NCI-H1105 treated with DMSO at 0.1 percent for 48 hours (cell line): ENCODE measurements at regions not wholly inside any gene's neighbourhood (a gene's known extent, or its start where the extent isn't known, plus 50 kb on each side); places are given as distances from the start of the nearest gene placed in this dataset.

Experiments used
- DNase-seq: peaks from one replicate; lab custom pipeline; 2025; lab: John Stamatoyannopoulos, UW

DNA sequence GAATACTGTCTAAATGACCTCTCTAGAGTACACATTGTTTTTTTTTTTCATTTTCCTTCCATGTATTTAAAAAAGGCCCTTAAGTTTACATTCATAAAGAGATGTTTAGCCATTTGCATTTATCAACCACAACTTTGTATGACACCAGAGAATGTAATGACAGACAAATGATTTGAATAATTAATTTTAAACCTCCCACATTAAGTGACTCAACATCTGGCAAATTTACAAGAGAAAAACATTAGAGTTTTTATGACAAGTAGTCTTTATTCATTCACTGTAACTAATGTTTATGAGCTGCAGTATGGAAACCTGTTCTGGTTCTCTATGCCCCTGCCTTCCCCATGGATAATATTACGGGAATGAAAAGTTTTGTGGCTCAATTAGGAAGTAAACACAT is 1093.8 kb upstream of the CDH9 start:
- DNase-seq, result no peak

DNA sequence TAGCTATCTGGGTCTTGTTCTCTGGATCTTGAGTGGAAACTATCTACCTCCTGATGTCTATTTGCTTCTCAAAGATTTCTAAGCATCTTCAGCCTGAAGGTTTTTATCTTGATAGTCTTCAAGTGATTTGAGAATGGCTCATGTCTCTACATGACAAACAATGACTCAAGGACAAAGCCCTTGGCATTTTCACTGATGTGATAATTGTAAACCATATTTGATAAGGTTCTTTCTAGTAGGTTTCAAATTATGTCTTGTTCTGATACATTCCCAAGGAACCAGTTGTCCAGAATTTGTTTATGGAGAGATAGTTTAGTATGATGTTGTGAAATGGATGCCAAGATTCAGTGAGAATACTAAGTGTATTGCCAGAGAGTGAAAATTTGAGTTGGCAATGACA is 1079.3 kb upstream of the CDH9 start:
- DNase-seq, result no peak

DNA sequence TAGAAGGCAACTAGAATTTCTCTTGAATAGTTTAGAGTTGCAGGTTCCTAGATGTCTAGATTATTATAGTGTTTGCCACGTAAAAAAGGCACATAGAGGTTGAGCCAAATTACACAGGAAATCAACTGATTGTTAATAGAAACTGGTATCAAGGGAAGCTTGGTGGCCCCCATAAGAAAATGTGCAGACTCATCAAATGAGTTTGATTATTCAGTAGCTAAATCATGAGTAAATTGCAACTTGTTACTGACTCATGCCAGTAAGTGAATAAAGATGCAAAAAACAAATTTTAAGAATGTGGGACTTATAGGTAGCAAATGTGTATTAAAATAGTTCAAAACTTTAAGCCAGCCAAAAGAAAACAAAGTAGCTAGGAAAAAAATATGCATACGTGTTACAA is 1078.9 kb upstream of the CDH9 start:
- no peak for DNase-seq

DNA sequence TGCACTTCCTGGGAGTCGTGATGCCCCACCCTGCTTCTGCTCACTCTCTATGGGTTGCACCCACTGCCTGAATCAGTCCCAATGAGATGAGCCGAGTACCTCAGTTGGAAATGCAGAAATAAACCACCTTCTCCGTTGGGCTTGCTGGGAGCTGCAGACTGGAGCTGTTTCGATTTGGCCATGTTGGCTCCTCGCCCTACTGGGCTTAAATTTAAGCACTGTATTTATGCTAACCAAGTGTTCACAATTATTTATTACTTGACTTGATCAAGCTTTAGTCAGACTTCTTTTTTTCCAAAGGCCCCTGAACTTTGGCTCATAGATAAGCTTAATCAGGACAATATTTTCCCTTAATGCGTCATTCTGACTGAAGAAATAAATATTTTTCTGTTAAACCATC is 1072.4 kb upstream of the CDH9 start:
- DNase-seq, result no peak

DNA sequence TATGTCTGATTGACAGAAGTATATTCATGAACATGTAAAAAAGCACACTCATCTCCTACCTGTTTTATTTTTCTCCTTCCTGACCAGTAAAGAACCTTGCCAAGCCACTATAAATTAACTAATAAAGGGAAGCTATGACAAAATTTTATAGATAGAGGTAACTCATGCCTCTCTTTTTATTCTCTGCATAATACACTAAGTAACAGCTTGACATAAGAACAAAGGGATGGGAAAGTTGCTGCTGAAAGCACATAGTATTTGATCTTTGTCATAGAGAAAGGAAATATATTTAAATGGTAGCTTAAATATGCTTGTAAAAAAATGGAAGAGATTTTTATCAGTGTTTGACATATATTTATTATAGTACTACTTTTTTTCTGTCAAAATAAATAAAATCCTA is 1065.7 kb upstream of the CDH9 start:
- DNase-seq, result no peak

DNA sequence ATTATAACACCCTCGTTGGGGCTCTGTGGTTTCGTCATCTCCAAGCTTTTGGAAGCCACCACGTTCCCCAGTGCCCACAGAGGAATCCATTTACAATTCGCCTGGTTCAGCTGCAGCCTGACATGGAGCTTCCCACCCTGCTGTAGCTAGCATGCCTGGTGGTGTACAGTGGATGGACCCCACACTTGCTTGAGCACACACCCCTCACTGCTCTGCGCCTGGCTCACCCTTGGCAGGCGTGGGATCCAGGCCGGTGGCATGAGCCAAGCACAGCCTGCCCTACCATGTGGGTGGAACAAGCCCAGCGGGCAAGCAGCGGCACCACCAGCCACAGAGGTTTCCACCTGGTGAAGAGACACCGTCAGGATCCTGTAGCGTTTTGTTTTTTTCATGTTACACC is 1045.7 kb upstream of the CDH9 start:
- DNase-seq, result no peak

DNA sequence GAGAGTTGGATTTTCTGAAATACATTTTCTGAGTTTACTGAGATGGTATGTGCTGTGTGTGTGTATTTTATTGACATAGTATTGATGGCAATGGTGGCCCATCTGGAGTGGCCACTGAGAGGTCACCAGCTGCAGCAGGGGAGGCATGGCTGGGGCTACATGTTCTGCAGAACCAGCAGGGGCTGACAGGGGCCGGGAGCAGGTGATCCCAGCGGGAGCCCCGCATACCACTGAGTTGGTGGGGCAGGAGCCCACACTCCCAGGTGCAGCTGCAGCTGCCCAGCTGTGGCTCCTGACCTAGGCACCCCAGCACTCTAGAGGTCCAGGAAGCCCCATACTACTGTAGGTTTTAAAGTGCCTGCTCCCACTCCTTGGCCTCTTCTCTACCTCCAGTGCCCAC is 1044.2 kb upstream of the CDH9 start:
- no peak for DNase-seq

DNA sequence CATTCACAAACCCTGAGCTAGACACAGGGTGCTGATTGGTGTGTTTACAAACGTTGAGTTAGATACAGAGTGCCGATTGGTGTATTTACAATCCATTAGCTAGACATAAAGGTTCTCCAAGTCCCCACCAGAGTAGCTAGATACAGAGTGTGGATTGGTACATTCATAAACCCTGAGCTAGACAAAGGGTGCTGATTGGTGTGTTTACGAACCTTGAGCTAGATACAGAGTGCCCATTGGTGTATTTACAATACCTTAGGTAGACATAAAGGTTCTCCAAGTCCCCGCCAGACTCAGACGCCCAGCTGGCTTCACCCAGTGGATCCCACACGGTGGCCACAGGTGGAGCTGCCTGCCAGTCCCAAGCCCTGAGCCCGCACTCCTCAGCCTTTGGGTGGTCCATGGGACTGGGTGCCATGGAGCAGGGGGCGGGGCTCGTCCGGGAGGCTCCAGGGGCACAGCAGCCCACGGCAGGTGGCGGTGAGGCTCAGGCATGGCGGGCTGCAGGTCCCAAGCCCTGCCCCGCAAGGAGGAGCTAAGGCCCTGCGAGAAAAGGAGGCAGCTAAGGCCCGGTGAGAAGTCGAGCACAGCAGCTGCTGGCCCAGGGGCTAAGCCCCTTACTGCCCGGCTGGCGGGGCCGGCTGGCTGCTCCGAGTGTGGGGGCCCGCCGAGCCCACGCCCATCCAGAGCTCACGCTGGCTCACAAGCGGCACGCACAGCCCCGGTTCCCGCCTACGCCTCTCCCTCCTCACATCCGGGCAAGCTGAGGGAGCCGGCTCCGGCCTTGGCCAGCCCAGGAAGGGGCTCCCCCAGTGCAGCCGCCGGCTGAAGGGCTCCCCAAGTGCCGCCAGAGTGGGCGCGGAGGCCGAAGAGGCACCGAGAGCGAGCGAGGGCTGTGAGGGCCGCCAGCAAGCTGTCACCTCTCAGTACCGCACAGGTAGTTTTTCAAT is 1039.2 kb upstream of the CDH9 start:
- no peak for DNase-seq

DNA sequence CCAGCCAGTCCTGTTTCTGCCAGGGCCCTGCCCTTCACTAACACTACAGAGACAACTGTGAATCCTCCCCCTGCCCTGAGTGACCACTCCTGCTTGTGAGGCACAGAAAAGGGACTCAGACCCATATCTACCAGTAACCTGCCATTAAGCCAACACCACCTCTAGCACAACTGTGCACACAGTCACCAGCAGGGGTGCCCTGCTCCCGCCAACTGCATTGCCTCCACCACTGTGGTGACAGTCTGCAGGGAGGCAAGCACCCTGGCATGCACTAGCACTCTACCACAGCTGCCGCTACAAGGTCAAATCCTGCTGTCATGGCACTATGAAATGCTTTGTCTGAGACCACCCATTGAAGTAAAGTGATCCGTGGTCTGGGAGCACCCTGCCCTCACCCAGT is 1028.5 kb upstream of the CDH9 start:
- no peak for DNase-seq

DNA sequence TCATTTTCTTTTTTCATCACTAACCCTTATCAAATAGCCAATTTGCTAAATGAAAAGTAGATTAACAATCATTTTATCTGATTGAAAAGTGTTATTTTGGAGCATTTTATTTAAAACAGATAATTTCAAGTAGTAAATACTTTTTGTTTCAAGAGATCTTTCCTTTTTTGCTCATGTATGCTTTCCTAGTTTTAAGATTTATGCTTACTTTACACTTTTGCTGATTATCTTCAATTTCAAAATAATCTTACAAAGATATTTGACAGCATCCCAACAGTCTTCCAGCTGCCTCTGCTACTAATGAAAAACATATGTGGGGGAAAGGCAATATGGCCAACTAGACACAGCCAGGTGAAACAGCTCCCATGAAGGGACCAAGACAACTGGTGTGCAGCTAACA is 1027.3 kb upstream of the CDH9 start:
- no peak for DNase-seq

DNA sequence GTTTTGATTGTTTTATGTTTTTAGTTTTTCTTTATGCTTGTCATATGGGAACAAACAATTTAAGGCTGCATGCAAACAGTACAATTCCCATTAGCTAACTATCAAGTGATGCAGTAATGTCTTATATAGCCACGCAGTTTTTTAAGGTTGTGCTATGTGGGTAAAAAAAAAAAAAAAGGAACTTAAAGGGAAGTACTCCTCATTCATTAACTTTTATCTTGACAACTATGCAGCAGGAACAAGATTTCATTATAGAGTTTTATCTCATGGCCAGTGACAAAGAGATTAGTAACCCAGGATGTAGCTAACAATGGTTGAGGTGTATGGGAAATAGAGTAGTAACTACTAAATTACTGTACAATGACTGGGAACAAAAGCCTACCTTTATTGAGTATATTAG is 1008.2 kb upstream of the CDH9 start:
- DNase-seq, result no peak

DNA sequence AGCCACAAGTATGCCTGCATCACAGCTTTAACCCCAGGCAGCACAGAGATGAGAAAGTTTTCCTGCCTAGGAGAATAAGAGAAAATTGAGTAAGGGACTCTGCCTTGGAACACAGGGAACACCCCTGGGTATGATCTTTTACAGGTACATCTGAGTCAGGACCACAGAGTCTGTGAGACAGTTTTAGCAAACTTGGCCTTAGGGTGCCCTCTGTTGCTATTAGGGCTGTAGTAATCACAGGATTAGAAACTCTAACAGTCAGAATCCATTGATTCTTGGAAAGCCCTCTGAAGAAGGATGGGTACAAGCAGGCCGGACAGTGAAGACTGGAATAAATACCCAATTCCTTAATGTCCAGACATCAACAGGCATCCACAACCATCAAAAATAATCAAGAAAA is 989.5 kb upstream of the CDH9 start:
- DNase-seq, result no peak

DNA sequence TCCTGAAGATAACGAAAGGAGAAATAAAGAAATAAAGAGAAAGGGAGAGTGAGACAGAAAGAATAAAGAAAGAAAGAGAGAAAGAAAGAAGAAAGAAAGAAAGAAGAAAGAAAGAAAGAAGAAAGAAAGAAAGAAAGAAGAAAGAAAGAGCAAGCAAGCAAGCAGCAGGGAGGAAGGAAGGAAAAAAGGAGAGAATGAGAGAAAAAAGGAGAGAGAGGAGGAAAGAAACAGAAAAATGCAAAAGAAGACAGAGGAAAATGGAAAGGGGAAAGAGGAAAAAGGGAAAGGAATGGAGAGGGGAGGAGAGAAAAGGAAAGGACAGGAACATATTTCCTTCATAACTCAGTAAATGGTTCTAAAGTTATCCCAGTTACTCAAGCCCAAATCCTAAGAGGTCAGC is 978.8 kb upstream of the CDH9 start:
- no peak for DNase-seq

DNA sequence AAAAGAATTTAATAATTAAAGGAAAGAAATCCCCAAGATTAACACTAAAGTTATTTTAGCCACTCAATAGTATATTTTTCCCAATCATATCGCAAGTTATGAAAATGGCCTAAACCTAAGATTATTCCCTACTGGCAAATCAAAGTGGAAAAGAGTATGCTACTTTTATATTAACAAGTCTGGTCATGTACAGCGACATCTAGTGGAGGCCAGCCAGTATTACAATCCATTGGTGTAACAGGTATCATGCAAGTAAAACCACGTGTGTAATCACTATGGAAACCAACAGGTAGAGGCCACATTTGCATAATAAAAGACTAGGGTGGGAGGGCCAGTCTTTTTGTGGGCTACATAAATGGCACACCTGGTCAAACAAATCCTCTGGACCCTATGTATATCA is 976.4 kb upstream of the CDH9 start:
- no peak for DNase-seq

DNA sequence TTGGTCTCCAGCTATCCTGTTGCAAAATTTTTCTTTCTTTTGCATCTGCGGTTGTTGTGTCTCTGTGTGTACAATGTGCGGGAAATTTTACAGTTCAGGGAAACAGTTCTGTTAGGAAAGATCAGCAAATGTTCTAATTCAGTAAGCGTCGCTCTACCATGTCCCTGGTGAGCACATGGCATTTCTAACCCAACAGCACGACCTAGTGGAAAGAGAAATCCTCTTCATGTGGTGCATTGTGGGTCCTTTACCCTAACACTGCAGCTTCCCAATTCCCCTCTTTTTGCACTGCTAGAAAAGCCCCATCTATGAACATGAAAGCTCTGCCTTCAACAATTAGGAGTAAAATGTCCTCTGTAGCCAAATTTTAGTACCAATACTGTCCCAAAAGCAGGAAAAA is 974.2 kb upstream of the CDH9 start:
- no peak for DNase-seq

DNA sequence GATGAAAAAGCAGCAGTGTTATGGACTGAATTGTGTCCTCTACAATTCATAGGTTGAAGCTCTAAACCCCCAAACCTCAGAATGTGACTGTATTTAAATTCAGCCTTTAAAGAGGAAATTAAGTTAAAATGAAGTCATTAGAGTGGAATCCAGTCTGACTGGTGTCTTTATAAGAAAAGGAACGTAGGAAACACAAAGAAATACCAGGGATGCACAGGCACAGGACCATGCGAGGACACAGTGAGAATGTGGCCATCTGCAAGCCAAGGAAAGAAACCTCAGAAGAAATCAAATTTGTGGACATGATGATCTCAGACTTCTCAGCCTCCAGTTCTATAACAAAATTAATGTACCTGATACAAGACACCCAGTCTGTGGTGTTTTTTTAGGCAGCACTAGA is 971.2 kb upstream of the CDH9 start:
- no peak for DNase-seq

DNA sequence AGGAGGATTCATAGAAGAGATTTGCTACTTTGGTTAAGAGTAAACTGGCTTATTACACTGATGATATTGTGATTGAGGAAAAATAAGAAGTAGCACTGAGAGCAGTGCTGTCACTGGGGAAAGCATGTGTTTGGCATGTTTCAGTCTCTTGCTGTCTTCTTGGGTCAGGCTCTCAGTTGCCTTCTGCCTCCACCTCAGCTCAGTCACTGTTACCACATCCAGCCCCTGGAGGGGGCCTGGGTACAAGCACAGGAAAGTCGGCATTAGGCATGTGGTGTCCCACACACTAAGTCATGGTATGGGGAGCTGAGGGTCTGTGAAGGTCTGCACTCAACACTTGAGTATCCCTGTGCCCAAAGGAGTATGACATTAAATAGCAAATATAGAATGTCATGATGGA is 958.3 kb upstream of the CDH9 start:
- DNase-seq, result no peak

DNA sequence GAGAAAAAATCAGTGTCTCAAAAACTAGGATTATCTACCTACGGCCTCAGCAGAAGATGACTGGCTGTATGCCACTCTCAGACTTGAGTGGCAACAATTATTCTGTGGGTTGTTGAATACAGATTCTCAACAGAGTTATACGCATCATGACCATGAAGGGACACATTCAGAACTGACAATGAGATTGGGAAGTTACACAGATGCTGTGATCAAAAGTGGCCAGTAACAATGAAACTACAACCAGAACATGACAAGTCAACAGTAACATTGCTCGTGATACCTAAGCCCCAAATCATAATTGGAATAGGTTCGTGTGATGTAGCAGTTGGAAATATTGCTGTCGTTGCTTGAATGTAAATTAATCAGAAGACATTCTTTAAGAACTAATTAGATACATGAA is 957.5 kb upstream of the CDH9 start:
- DNase-seq, result no peak

DNA sequence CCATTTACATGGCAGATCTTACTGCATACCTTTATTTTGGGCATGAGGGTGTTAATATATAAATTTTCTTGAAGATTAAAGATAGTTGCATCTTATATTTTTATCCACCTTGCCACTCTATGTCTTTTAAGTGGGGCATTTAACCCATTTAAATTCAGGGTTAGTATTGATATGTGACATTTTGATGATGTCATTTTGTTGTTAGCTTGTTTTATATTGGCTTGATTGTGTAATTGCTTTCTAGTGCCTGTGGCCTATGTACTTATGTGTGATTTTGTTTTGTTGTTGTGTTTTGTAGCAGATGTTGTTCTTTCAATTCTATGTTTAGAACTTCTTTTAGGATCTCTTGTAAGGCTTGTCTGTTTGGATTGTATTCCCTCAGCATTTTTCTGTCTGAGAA is 939.9 kb upstream of the CDH9 start:
- DNase-seq, result no peak

DNA sequence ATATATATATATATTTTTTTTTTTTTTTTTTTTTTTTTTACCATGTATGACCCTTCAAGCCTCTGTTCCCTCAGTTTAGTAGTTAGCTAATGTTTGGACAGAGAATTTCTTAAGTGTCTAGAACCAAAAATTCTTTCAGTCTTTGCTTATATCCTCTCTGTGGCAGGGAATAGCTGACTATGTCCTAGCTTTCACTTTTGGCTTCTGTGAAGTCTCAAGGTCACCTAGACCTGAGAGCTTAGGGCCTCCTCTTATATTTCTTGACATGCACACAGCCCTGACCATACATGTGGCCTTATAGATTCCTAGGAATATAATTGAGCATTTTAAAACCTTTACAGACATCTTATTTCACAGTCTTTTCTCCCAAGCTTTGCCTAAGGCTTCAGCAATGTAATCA is 930.8 kb upstream of the CDH9 start:
- DNase-seq, result no peak

DNA sequence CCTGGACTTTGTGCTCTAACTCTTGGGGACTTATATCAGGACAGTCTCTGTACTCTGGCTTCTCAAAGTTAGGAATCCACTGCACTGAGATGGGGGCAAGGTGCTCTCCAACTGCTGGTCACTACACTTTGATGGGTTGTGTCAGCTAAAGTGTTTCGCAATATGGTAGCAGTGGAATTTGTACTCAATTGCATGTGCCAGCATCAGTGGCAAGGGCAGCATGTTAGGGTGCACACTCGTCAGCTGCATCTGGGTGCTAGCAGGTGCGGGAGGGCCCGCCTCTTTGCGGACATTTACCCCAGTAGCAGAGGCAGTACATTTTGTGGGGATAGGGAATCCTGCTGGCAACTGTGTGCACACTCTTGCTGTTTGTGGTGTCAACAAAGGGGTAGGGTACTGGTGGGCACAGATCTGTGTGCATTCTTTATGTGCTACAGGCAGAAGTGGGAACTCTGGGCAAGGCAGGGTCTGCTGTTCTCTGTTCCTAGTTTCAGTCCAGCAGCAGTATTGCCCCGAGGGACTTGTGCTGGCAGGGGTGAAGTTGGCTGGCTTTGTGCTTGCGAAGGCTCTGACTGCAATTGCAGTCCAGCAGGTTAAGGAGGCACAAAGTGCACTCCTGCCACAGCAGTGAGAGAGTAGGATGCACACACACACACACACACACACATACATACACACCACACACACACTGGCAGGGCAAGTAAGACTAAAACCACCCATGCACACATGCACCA is 924.8 kb upstream of the CDH9 start:
- DNase-seq, result no peak

DNA sequence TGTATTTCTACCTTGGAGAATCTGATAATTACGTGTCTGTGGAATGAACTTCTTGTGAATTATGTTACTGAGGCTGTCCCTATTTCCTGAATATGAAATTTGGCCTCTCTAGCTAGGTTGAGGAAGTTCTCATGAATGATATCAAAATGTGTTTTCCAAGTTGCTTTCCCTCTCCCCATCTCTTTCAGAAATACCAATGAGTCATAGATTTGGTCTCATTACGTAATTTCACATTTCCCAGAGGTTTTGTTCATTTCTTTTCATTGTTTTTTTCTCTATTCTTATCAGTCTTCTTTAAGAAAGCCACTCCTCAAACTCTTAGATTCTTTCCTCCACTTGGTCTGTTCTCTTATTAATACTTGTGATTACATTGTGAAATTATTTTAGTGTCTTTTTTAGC is 923.8 kb upstream of the CDH9 start:
- no peak for DNase-seq

DNA sequence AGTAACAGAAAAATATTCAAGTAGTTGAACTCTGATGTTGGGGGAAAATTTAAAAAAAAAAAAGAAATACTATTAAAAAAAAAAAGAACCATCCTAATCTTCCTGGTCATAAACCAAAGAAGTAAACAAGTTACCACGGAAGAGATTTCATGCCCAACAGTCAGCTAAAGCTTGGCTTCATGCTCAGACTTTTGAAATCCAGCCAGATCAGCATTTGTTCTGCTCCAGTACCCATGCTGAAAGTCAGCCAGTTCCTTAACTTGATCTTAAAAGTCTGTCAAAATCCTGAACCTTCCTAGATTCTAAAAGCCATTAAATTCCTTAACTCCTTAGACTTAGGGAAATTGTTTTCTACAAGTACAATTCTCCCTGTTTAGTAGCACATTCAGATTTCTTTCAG is 908.7 kb upstream of the CDH9 start:
- peak; percentile 13 for DNase-seq

DNA sequence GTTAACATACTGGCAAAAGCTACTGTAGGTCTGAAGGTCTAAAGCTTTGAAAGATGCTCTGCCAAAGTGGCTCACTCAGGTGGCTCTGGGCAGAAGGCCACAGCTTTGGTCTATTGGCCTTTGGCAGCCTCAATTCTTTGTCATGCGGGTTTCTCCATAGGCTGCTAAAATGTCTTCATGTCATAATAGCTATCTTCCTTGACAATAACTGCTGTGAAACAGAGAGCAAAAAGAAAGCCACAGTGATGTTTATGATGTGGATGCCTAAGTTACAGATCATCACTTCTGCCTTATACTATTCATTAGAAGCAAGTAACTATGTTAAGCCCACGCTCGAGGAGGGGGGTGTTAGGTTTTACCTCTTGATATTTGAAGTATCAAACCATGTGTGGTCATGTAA is 906.1 kb upstream of the CDH9 start:
- DNase-seq, result no peak
